LNCAP (cell line): ENCODE measurements at regions not wholly inside any gene's neighbourhood (a gene's known extent, or its start where the extent isn't known, plus 50 kb on each side); places are given as distances from the start of the nearest gene placed in this dataset.

Experiments
- CTCF ChIP-seq: fragments of 450-650 bp; IDR thresholded peaks from 2 replicates; pipeline ENCODE4 v1.5.1; 2017; ENCODE audit warnings: mild to moderate bottlenecking

- TF ChIP-seq CTCF: no peak
Observed at GRCh38 chr9:126057121-126057825, 269.4 kb upstream of the MVB12B start.

- no peak for TF ChIP-seq CTCF
Observed at GRCh38 chr9:126058011-126058531, 268.6 kb upstream of the MVB12B start.

- TF ChIP-seq CTCF: no peak
Observed at GRCh38 chr9:126058591-126058990, 268.0 kb upstream of the MVB12B start.

DNA sequence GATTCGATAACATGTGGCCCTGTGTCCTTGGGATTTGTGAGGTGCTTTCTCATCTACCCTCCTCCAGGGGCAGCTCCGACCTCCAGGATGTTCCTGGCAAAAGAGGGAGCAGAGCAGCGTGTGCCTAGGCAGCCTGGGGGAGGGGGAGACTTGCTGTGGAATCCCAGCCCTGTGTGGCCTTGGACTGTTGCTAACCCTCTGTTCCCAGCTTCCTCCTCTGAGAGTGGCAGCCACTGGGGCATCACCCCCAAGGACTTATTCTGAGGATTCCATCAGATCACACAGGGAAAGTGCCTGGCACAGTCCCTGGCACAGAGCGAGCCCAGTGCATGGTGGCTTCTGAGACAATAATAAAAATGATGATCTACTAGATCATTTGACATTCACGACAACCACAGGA is 265.1 kb upstream of the MVB12B start:
- no peak for TF ChIP-seq CTCF

DNA sequence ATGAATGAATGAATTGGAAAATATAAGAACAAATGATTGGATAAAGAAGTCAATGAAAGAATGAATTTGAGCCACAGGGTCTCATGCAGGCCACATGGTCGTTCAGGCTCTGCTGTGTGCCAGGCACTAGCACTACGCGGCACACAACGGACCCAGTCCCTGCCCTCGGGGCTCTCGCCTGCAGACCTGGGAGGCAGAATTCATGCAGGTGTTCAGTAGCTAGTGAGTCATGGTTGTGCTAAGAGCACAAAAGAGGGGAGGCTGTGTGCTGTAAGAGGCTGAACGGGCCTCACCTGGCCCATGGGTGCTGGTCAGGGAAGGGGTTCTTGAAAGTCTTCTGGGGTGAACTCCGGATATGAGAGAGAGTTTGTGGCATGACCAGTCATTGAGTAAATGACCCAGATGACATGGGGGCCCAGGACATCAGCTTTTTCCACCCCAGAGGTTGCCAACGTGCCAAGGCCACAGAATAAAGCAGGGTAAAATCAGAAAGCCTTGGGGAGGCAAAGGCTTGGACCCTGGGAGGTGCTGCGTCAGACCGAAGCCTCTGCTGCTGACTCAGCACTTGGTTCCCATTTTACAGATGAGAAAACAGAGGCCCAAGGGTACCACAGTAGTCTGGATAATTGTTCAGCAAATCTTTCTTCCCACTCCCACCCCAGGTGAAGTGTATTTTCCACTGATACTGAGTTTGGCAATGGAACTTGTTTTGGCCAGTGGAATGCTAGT is 264.3 kb upstream of the MVB12B start:
- no peak for TF ChIP-seq CTCF

- no peak for TF ChIP-seq CTCF
Observed at GRCh38 chr9:126063326-126063725, 263.3 kb upstream of the MVB12B start.

DNA sequence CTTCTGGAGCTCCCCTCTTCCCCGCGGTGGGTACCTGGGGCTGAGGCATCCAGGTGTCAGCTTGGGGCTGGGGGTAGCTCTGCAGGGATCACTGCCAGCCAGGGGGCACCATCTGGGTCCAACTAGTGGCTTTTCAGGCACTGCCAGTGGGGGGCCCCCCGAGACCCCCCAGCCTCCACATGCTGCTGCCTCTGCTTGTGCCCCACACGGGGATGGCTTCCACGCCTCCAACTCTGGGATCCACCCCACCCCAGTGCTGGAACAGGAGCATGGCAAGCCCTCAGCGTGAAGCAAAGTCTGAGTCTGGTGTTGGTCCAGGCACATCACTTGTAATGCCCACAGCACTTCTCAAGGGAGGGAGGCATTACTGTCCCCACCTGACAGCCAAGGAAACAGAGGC is 260.5 kb upstream of the MVB12B start:
- TF ChIP-seq CTCF: no peak
